ENCODE measurements at regions not wholly inside any gene's neighbourhood (a gene's known extent, or its start where the extent isn't known, plus 50 kb on each side); places are given as distances from the start of the nearest gene placed in this dataset.

GRCh38 chr12:111010061-111010460, 89.7 kb upstream of the MYL2 start:
- no peak for DNase-seq
- intact Hi-C loops (cut with DNase I): no loop called here

GRCh38 chr12:111006621-111007020, 86.2 kb upstream of the MYL2 start:
- DNase-seq: no peak
- intact Hi-C loops (cut with DNase I): no loop called here

- peak in 1 of 10 donors; percentile 57 for DNase-seq
- intact Hi-C loops (cut with DNase I): no loop called here
Observed at GRCh38 chr12:110998971-110999370, 78.6 kb upstream of the MYL2 start.

GRCh38 chr12:110998165-110998564, 77.8 kb upstream of the MYL2 start:
- no peak for DNase-seq

GRCh38 chr12:110996415-110996814, 76.0 kb upstream of the MYL2 start:
- DNase-seq: no peak
- intact Hi-C loops (cut with DNase I): no loop called here

More at GRCh38 chr12:110998165-110998564, 77.8 kb upstream of the MYL2 start:
- intact Hi-C loops (cut with DNase I): no loop called here

GRCh38 chr12:110995615-110996014, 75.2 kb upstream of the MYL2 start:
- no peak for DNase-seq
- intact Hi-C loops (cut with DNase I): no loop called here

- DNase-seq: no peak
- intact Hi-C loops (cut with DNase I): no loop called here
Observed at GRCh38 chr12:110995016-110995415, 74.6 kb upstream of the MYL2 start.

GRCh38 chr12:110993434-110993833, 73.1 kb upstream of the MYL2 start:
- intact Hi-C loops (cut with DNase I): no loop called here

GRCh38 chr12:110992909-110993308, 72.5 kb upstream of the MYL2 start:
- no peak for DNase-seq

More at GRCh38 chr12:110993434-110993833, 73.1 kb upstream of the MYL2 start:
- DNase-seq: no peak

GRCh38 chr12:110983811-110984210, 63.4 kb upstream of the MYL2 start:
- intact Hi-C loops (cut with DNase I): no loop called here

More at GRCh38 chr12:110992909-110993308, 72.5 kb upstream of the MYL2 start:
- intact Hi-C loops (cut with DNase I): no loop called here

GRCh38 chr12:110972866-110973265, 52.5 kb upstream of the MYL2 start:
- no peak for DNase-seq
- intact Hi-C loops (cut with DNase I): no loop called here

More at GRCh38 chr12:110983811-110984210, 63.4 kb upstream of the MYL2 start:
- DNase-seq: no peak

- intact Hi-C loops (cut with DNase I): no loop called here
- DNase-seq: no peak
Observed at GRCh38 chr12:110971936-110972335, 51.6 kb upstream of the MYL2 start.

GRCh38 chr12:110971189-110971920, 51.0 kb upstream of the MYL2 start:
- intact Hi-C loops (cut with DNase I): no loop called here
- no peak for DNase-seq

Measured in posterior cingulate gyrus (tissue), 11 donors.